ENCODE measurements at regions not wholly inside any gene's neighbourhood (a gene's known extent, or its start where the extent isn't known, plus 50 kb on each side); places are given as distances from the start of the nearest gene placed in this dataset.

- TF ChIP-seq CTCF (IDR thresholded peaks at IDR 0.05) (no peak), POLR2A (IDR thresholded peaks at IDR 0.05) (no peak)
These were observed 104.7 kb upstream of the SLC7A14 start for GRCh38 chr3:170690661-170690981.

Data from esophagus squamous epithelium (tissue), 4 donors.